Stimulated activated CD8-positive, alpha-beta memory T cell treated with anti-CD3 and anti-CD28 coated beads, Interleukin-15, amount 100 ng/mL, for 48 hours (primary cell): ENCODE measurements at regions not wholly inside any gene's neighbourhood (a gene's known extent, or its start where the extent isn't known, plus 50 kb on each side); places are given as distances from the start of the nearest gene placed in this dataset.
"Not testable (repeated sequence)": the region's sequence is repeated elsewhere in the genome, so short reads cannot be mapped to it uniquely, and the experiment has no call there.

ENCODE experiments used
- DNase-seq, 2 donors: peaks; one replicate each; pipeline ENCODE4 v3.0.0-alpha.2; 2020; ENCODE audit warnings: low read depth in 2 of 2

DNA sequence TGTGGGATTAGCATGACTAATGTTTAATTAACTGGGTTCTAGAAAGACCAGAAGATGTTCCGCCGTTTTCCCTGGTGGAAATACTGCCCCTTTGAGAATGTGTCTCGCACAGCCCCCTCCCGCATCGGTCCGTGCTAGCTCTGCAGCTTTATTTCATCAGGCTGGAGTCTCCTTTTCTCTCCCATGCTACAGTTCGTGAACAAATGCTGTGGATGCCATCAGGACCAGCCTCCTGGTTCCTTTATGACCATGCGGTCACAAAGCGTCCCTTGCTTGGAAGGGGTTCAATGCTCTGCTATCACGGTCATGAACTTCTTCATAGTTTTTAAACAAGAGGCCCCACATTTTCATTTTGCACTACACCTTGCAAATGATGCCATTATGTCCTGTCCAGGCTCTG lies 157.7 kb upstream of the TMEM132C start:
- no peak for DNase-seq

- DNase-seq = no peak
Measured at GRCh38 chr12:128109636-128110035, 157.3 kb upstream of the TMEM132C start.

- no peak for DNase-seq
Measured at GRCh38 chr12:128111333-128111732, 155.6 kb upstream of the TMEM132C start.

GRCh38 chr12:128111951-128112350 lies 155.0 kb upstream of the TMEM132C start:
- no peak for DNase-seq

- DNase-seq = not testable (repeated sequence)
Measured at GRCh38 chr12:128113250-128113649, 153.7 kb upstream of the TMEM132C start.

GRCh38 chr12:128114485-128114884 lies 152.5 kb upstream of the TMEM132C start:
- DNase-seq = no peak

DNA sequence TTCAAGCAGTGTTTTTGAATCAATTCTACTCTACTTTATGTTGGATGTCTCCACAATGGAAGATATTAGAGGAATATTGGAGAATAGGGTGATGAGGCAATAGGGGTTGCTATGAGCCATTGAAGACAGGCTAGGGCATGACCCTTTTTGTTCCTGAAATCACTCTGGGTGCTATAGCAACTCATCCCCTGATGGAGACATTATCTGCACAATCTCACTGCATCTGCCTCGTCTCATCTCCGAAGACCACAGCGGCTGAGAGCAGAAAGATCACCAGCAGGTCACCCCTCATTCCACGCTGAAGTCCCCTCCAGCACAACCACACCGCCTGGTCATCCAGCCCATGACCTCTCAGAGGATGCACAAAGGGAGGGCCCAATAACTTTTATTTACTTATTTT lies 150.4 kb upstream of the TMEM132C start:
- DNase-seq = no peak

GRCh38 chr12:128120035-128120434 lies 146.9 kb upstream of the TMEM132C start:
- no peak for DNase-seq

GRCh38 chr12:128121424-128121823 lies 145.5 kb upstream of the TMEM132C start:
- no peak for DNase-seq

GRCh38 chr12:128123096-128123495 lies 143.9 kb upstream of the TMEM132C start:
- DNase-seq = no peak

GRCh38 chr12:128131955-128132354 lies 135.0 kb upstream of the TMEM132C start:
- no peak for DNase-seq

GRCh38 chr12:128133321-128134073 lies 133.5 kb upstream of the TMEM132C start:
- no peak for DNase-seq

DNA sequence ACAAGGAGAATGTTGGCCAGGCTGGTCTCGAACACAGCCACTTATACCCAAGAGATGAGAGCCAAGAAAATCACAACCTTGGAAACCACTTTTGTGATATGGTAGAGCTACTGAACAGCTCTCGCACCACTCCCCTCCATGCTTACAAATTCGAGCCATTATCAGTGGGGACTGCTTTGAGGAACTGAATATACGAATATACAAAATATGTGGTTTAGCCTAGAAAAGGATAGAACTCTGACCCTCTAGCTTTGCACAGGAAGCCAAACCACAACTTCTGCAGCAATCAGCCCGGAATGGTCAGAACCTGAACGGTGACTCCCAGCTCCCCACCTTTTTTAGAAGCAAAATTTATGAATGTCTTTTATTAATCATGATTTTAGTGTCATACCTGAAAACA lies 129.8 kb upstream of the TMEM132C start:
- no peak for DNase-seq

DNA sequence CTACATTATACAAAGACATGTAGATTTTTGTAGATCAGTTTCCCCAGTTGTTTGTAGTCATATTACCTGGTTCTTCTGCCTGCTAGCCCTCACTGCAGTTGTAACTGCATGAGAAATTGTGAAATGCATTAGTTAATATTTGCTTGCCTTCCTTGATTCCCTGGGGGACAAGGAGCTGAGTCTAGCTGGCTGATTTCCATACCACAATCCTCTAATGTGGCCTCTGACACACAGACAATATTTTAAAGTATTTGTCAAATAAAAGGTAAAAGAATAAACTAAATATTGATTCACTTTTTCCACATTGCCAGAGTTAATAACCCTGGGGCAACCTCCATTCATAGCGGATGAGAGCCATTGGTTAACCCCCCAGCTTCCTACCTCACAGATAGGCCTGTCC lies 128.8 kb upstream of the TMEM132C start:
- no peak for DNase-seq

DNA sequence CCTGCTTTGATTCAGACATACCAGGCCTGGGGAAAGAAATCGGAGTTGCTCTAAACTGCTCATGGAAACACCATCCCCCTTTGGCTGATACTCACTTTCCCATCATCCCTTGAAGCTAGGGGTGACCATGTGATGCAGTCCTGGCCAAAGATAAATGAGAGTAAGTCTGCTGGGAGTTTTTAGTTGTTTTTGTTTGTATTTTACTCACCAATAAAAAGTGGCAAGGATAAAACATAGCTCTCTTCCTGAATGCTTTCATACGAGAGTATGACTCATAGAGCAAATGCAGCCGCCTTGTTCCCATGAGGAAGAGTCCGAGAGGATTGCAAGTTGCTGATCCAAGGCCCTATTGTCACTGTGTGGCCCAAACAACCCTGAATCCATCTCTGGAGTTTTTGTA lies 126.4 kb upstream of the TMEM132C start:
- no peak for DNase-seq

GRCh38 chr12:128150961-128151360 lies 116.0 kb upstream of the TMEM132C start:
- DNase-seq = no peak

- DNase-seq = no peak
Measured at GRCh38 chr12:128155571-128155970, 111.4 kb upstream of the TMEM132C start.

DNA sequence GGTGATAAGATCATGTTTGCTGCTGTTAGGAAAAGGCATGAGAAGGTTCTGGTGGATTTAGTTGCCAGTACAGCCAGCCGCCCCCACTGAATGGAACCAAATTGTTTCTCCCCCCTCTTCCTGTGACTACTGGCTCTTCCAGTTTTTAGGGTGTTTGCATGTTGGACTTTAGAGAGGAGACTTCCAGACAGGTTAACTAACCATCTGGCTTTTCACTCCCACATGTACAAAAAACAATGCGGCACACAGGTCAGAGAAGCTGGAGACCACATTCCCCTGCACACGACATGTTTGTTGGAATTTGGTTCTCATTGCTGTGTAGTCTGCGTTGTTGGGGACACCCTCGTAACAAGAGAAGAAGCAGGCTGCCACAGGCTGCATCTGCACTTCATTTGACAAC lies 103.9 kb upstream of the TMEM132C start:
- no peak for DNase-seq

- DNase-seq = no peak
Measured at GRCh38 chr12:128164533-128164932, 102.4 kb upstream of the TMEM132C start.

- DNase-seq = no peak
Measured at GRCh38 chr12:128165387-128165786, 101.6 kb upstream of the TMEM132C start.

GRCh38 chr12:128168273-128168672 lies 98.7 kb upstream of the TMEM132C start:
- DNase-seq = no peak

DNA sequence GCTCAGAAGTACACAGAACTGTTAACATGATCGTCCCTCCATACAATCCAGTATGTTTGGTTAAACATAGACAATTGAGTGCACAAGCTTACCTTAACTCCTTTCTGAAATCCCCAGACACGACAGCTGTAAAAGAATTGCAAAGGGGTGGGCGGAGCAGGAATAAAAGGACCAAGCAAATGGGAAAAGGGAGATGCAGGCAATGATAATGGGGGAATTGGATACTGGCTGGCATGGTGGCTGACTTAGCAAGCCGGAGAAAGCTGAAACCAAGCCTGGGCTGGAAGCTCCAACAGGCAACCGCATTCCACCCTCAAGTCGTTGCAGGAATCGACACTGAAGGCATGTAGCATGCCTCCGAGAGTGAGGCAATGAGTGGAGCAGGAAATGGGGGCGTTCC lies 96.8 kb upstream of the TMEM132C start:
- DNase-seq = no peak

DNA sequence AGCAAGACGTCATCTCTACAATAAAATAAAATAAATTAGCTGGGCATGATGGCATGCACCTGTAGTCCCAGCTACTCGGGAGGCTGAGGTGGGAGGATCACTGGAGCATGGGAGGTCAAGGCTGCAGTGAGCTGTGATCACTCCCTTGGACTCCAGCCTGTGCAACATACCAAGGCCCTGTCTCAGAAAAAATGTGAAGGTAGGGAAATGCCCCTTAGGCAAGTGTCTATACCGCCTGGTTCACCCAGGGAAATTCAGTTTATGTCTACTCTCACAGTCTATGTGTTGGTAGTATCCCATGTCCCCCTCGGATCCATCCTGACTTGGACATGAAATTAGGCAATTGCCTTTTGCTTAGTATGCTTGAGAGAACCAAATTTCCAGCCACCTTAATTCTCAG lies 88.4 kb upstream of the TMEM132C start:
- DNase-seq = no peak

GRCh38 chr12:128178966-128179365 lies 88.0 kb upstream of the TMEM132C start:
- no peak for DNase-seq
